ENCODE measurements at regions not wholly inside any gene's neighbourhood (a gene's known extent, or its start where the extent isn't known, plus 50 kb on each side); places are given as distances from the start of the nearest gene placed in this dataset.

GRCh38 chr13:99911965-99912566, 59.5 kb downstream of the ZIC5 start:
- no peak overlapping the region for H3K4me3 ChIP-seq (ENCODE audit: low read depth, low read length)
- no peak for TF ChIP-seq CTCF (IDR thresholded peaks at IDR 0.05; ENCODE audit: low read depth, low read length)

GRCh38 chr13:99911069-99911964, 60.2 kb downstream of the ZIC5 start:
- TF ChIP-seq CTCF (IDR thresholded peaks at IDR 0.05; ENCODE audit: low read depth, low read length) = no peak
- no peak overlapping the region for H3K4me3 ChIP-seq (ENCODE audit: low read depth, low read length)

GRCh38 chr13:99909836-99910619, 61.5 kb downstream of the ZIC5 start:
- no peak overlapping the region for H3K4me3 ChIP-seq (ENCODE audit: low read depth, low read length)
- TF ChIP-seq CTCF (IDR thresholded peaks at IDR 0.05; ENCODE audit: low read depth, low read length) = no peak

GRCh38 chr13:99909097-99909835, 62.3 kb downstream of the ZIC5 start:
- no peak for TF ChIP-seq CTCF (IDR thresholded peaks at IDR 0.05; ENCODE audit: low read depth, low read length)
- no peak overlapping the region for H3K4me3 ChIP-seq (ENCODE audit: low read depth, low read length)

- no peak for TF ChIP-seq CTCF (IDR thresholded peaks at IDR 0.05; ENCODE audit: low read depth, low read length)
- no peak overlapping the region for H3K4me3 ChIP-seq (ENCODE audit: low read depth, low read length)
Measured at GRCh38 chr13:99908140-99908803, 63.3 kb downstream of the ZIC5 start.

- no peak overlapping the region for H3K4me3 ChIP-seq (ENCODE audit: low read depth, low read length)
- TF ChIP-seq CTCF (IDR thresholded peaks at IDR 0.05; ENCODE audit: low read depth, low read length) = no peak
Measured at GRCh38 chr13:99907627-99908026, 63.9 kb downstream of the ZIC5 start.

Data from WI38 (cell line).